CD4-positive, alpha-beta T cell treated with Interleukin-6 at 100 ng/mL for 8 hours (primary cell): ENCODE measurements at regions not wholly inside any gene's neighbourhood (a gene's known extent, or its start where the extent isn't known, plus 50 kb on each side); places are given as distances from the start of the nearest gene placed in this dataset.
"Not testable (repeated sequence)": the region's sequence is repeated elsewhere in the genome, so short reads cannot be mapped to it uniquely, and the experiment has no call there.

Source experiments
- DNase-seq: peaks from one replicate; pipeline ENCODE4 v3.0.0-alpha.2; 2020; ENCODE audit warnings: mixed read lengths, low spot score

DNA sequence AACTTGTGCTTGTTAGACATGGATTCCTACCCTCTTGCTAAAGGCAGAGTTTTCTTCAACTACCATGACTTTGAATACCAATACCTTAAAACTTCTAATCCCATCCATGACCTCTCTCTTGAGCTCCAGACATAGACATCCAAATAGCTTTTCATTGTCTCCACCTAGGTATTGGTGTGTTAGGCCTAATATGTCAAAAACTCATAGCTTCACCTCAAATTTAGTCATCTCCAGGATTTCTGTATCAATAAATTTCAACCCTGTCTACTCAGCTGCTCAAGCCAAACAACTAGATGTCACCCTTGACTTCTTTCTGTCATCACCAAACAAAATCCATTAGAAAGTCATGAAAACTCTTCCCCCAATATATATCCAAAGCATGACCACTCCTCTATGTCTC, 617.7 kb upstream of the GRIA3 start:
- DNase-seq: no peak

DNA sequence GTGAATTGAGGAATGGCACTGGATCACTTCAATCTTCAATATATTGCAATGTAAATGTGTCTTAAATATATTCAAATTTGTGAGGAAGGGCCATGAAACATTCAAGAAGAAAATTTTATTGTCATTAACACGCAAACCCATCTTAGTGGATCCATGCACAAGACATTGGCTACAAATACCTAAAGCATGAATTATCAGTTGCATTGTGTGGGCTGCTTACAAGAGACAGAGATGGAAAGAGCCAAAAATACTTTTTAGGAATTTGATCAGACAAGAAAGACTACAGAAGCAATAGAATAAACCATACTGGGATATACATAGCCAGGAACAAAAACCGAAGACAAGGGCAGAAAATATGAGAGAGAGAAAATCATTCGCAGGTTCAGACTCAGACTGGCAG, 616.2 kb upstream of the GRIA3 start:
- no peak for DNase-seq

DNA sequence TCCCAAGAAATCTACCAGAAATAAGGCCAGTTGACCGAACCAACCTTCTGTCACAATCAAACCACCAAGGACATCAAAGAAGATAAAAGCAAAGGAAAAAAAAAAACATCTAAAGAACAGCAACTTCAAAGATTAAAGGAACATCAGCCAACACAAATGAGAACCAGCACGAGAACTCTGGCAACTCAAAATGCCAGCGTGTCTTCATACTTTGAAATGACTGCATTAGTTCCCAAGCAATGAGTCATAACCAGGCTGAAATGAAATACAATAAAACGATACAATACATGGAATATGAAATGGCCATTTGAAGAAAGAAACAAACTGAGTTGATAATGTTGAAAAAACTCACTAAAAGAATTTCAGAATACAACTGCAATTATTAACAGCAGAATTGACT, 611.6 kb upstream of the GRIA3 start:
- DNase-seq: no peak

DNA sequence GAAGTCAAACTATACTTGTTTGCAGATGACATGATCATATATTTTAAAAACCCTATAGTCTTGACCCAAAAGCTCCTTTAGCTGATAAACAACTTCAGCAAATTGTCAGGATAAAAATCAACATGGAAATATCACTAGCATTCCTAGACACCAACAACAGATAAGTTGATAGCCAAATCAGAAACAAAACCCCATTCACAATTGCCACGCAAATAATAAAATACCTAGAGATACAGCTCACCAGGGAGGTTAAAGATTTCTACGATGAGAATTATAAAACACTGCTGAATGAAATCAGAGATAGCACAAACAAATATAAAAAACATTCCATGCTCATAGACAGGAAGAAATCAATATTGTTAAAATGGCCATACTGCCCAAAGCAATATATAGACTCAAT, 605.0 kb upstream of the GRIA3 start:
- DNase-seq: no peak

DNA sequence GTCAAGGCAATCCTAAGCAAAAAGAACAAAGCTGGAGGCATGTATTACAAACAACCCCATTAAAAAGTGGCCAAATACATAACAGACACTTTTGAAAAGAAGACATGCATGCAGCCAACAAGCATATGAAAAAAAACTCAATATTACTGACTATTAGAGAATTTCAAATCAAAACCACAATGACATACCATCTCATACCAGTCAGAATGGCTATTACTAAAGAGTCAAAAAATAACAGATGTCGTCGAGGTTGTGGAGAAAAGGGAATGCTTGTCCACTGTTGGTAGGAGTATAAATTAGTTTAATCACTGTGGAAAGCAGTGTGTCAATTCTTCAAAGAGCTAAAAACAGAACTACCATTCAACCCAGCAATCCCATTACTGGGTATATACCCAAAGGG, 604.6 kb upstream of the GRIA3 start:
- no peak for DNase-seq

DNA sequence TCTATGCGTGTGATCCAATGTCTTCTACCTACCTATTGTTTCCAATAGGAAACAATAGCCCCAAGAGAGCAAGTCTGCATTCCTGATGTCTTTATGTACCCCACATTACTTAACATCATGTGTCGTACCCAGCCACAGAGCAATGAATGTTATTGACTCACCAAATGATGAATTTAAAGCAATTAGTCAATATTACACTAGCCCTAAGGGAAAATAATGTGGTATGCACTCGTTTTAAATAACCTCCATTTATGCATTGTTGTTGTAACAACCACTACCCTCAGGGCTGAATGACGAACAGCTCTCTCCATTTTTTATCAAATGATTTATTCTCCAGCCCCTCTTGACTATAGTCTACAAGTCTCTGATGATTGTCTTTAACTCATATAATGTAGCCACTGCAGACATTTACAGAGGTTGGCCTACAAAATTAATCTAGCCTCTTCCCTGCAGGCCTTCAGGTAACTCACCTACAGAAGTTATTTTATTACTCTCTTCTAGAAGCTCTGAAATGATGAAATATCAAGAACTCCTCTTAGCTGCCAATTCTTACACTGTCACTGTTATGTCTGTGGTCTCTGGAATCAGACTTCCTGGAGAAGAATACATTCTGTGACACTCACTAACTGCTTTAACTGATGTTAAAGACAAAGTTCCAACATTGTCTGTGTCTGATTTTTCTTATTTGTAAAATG, 601.7 kb upstream of the GRIA3 start:
- DNase-seq: no peak

DNA sequence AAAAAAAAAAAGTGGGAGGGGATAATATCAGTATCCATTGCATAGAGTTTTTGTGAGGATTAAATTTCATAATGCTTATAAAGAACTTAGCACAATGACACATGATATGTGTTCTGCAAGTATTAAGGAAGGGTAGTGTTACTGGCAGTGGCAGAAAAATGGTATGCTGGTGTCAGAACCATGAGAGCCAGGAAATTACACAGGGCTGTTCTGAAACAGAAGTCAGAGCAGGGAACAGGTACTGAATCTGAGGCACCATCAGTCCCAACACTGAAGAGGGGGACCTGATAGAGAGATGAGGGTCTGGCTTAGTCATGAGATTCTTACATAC, 601.1 kb upstream of the GRIA3 start:
- no peak for DNase-seq

DNA sequence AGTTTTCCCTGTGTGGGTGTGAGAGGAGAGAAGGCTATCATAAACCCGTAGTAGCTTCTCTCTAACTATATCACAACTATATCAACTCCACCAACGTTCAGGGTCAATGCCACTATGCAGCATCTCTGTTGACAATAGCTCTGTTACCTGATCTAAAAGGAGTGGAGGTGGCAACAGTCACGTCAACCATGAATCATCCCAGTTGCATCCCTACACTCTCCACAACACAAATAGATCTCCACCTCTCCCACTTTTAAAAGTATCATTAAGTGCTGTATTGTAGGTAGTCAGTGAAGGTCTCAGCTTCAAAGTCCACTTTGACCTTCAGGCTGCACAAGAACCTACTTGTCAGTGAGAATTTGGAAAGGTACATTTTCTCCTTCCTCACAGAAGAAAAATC, 600.5 kb upstream of the GRIA3 start:
- DNase-seq: no peak

DNA sequence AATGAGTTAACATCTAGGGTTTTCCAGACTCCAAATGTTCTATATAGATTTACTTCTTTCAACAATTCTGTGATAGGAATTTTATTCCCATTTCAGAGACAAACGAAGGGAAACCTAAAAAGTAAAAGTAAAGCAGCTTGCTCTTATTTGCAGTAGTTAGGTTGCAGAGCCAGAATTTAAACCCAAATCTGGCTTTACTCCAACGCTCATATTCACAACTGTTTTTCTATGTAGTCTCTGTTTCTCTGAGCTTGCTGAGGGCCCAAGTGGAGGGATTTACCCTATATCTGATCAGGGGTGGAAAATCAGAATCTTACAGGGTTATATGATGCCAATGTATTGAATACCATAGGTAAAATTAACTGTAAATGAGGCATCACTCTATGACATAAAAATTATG, 599.1 kb upstream of the GRIA3 start:
- no peak for DNase-seq

DNA sequence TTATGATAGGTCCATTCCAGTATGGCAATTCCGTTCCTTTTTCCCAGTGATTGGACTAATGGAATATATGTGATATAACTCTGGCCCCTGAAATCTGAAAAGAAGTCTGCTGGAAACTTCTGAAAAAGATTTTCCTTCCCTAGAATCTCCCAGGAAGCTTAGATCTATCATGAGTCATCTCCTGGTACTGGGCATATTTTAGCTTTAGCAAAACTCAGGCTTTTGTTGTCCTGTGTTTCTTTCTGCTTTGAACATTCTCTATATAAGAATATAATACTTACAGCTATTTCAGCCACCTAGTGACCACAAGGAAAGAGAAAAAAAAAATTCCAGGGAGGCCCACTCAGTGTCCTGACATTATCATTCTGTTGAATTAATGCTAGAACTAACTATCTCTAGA, 597.2 kb upstream of the GRIA3 start:
- no peak for DNase-seq

DNA sequence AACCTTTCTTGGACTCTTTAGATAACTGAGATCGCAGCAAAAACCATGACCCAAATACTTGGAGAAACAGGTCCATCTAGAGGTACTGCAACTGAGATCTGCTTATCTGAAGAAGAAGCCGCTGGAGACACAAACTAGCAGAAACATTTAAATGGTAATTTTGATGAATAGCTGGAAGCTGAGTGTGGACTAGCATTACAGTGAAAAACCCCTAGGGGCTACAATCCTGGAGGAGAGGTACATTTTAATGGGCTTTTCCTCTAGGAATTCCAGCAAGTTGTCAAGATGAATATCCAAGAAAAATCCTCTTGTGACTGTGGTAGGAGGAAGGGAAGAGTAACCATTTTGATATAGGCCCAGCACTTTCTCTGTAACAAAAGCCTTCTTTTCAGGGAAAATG, 592.5 kb upstream of the GRIA3 start:
- DNase-seq: no peak

DNA sequence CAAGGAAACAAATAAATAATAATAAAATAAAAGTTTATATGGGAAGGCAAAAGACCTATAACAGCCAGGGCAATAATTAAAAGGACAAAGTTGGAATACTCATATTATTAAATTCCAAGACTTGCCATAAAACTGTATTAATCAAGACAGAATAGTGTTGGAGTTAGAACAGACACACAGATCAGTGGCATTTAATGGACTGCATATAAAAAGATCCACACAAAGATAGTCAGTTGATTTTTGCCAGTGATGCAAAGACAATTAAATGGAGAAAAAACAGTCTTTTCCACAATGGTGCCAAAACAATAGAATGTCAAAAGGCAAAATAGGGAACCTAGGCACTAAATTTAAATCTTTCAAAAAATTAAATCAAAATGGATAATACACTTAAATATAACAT, 587.1 kb upstream of the GRIA3 start:
- DNase-seq: no peak

DNA sequence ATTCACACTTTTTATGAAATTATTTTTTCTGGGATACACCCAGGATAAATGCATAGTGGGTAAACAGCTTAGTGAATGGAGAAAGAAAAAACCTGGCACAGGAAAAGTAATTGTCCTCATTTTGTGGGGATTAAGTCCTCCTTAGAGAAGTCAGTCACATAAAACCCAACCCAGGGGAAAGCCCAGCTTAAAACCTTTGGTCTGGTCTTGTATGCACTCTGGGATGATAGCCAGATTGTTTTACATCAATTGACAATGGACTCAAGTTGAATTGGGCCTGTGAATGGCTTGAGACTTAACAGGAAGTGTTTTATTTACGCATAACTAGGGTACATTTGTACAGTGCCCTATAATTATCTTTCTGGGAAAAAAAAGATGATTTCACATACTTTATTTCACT, 561.3 kb upstream of the GRIA3 start:
- DNase-seq: no peak

DNA sequence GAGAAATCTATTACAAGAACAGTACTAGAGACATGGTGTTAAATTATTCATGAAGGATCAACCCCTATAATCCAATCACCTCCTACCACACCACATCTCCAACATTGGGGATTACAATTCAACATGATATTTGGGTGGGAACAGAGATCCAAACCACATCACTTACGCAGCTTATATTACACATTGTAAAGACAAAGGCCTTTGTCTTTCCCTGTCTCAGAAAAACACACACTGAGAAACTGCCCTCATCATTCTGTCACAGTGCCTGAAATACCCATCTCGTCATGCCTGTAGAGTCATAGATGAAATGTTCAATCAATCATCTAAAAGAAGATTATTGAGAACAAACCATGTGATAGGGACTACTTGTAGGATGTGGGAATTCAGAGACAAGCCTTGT, 558.8 kb upstream of the GRIA3 start:
- no peak for DNase-seq

DNA sequence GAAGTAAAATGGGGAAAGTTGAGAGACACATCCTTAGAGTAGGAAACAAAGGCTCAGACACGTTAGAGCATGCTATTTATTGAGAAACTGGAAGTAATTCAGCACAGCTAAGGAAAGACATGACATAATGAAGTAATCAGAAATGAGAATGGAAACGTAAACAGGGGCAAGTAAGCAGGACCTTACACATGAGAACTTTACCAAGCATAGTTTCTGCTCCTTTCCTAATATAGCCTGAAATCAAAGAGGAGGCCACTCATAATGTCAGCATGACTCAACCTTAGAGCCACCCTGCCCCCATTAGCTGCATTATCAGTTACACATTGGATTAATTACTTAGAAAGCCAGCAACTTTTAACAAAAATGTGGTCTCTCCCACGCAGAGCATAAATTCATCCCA, 558.3 kb upstream of the GRIA3 start:
- no peak for DNase-seq

DNA sequence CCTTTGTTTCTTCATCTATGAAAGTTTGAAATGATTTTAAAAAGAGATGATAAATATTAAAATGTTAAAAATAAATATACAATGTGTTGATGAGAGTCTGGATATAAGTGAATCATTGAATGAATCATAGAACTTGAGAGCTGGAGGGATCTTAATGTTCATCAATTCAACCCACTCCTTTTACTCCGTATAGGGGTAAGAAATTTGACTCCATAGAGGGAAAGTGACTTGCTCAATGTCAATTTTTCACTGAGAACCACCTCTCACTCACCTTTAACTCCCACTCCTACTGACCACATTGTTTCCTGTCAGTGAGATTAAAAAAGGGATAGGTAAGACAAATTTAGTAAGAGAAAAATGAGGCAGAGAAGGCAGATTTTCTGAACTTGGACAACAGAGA, 557.2 kb upstream of the GRIA3 start:
- DNase-seq: no peak

DNA sequence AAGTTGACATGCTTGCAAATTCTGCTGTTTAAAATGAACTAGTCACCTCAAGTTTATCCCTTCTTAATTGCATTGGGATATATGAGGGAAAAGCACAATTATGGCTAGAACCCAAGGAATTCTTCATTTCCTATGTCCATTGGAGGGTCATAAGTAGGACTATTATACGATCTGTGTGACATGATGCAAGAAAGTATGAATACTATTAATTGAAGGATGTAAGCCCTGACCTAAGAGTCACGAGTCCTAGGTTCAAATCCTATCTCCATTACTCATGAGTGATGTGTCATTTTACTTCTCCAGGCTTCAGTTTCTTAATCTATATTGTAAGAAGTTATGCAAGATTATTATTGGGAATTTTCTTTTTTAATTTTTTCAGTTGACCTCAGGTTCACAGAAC, 542.9 kb upstream of the GRIA3 start:
- DNase-seq: no peak

DNA sequence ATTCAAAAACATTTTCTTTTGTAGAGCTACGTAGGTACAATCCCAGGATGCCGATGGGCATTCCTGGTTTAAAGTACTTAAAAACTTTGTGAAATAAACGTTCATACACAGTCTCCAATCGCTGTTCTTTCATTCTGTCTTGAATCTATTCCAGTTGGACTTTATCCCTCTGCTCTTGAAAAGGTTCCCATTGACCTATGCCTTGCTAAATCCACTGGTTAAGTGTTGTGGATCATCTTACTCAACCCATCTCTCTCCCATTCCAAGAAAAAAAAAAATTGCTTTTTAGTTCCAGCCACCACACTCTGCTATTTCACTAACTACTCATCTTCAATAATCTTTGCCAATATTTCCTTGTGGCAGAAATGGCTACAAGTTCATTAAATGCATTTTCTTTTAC, 542.3 kb upstream of the GRIA3 start:
- DNase-seq: no peak

DNA sequence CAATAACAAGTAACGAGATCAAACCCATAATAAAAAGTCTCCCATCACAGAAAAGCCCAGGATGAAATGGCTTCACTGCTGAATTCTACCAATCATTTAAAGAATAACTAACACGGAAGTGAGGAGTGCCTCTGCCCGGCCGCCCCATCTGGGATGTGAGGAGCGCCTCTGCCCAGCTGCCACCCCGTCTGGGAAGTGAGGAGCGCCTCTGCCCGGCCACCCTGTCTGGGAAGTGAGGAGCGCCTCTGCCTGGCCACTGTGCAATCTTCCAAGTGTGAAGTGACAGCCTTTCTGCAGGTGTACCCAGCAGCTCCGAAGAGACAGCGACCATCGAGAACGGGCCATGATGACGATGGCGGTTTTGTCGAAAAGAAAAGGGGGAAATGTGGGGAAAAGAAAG, 528.8 kb upstream of the GRIA3 start:
- DNase-seq: not testable (repeated sequence)

DNA sequence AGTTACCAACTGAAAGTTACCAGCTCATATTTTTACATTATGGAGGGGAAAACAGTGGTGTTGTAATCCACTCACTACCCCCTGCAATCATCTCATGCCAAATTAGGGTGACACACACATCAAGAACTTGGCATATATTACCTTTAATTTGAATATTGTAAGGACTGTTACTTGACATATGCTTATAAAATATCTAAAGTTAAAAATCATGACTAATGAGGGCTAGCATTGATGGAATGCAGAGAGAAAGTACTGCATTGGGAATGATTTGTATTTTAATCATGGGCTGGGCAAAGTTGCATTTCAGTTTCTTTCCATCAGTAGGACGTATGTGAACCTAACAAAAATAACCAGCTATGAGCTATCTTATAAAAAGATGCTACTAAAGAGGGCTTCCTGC, 517.5 kb upstream of the GRIA3 start:
- DNase-seq: no peak

DNA sequence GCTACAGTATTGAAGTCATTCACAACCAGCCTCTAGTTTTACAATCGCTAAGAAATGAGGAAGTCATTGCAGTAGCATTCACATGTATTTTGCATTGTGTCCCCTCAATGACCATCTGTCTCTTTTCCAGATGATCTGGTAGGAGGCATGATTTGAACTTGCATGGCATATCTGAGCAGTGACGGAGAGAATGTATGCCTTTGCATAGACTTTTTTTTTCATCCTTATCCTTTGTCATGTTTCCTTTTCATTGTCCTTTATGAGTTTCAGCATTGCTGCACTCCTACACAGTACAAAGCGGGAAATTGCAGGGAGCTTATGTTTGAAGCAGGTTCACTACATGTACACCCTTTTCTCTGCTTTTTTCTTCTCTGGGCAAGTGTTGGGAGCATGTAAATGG, 516.4 kb upstream of the GRIA3 start:
- no peak for DNase-seq

DNA sequence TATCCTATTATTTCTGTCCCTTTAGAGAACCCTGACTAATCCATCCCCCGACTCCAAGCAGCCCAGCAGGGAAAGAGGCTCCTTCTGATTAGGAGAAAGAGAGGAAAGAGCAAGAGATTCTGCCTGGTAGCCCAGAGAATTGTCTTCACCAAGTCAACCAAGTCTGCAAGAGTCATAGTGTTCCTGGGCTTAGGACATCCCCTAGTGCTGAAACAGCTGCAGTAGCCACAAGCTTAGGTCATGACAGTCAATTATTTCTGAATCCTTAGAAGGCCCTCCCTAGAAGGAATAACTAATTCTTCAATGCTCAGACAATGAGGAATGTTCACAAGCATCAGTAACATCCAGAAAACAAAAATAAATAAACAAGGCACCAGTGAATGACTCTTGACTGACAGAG, 480.3 kb upstream of the GRIA3 start:
- no peak for DNase-seq

DNA sequence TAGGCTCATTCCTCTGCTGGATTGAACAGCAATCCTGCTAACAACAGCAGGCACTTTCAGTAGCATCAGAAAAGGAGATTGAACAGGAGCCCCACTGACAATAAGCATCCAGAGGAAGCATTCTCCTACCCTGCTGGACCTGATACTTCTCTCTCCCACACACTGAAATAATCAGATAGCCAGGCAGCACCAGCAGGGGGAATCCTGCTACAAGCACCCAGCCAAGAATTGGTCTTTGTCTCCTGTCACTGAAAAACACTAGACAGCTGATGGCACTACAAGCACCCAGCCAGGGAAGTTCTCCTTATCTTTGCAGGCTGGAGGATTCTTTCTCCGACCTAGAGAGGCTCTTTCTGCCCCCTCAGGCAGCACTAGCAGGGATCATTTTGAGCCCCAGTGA, 444.3 kb upstream of the GRIA3 start:
- DNase-seq: no peak

DNA sequence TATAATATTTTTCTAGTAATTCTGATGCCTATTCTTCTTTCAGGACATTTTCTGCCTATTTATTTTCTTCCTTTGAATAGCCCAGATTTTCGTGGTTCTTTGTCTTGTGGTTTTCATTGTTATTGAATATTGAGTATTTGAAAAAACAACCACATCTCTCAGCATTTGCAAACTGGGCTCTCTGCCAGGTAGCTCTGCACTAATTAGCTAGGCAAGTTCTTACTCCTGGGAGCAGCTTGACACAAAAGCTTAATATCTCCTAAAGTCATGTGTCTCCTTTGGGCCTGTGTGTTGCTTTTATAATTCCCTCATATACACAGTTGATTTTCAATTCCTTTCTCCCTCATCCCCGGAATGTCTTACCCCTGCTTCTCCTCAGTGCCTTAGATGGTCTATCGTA, 413.5 kb upstream of the GRIA3 start:
- DNase-seq: no peak

DNA sequence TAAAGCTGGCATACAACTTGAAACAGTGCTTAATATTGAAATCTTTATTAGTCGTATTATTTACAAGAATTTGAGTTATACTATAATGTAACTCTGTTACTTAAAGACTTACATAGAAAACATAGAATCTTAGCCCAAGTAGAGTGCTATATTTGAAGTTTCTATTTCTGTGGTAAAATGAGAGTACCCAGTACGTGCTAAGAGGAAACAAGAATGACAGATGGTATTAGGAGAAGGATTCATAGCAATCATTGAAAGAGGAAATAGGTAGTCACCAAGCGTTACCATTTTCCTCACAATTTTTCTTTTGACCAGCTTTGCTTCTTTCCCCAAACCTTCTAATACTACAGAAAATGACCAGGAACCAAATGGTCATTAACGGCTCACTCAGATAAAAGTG, 412.1 kb upstream of the GRIA3 start:
- no peak for DNase-seq
